GM21576 (cell line): ENCODE measurements at regions not wholly inside any gene's neighbourhood (a gene's known extent, or its start where the extent isn't known, plus 50 kb on each side); places are given as distances from the start of the nearest gene placed in this dataset.
"Not testable (repeated sequence)": the region's sequence is repeated elsewhere in the genome, so short reads cannot be mapped to it uniquely, and the experiment has no call there.

ENCODE experiments used
- ATAC-seq: cut with Tn5 transposase; IDR thresholded peaks from one replicate; pipeline ENCODE4 v1.9.1; 2021; ENCODE audit warnings: mild to moderate bottlenecking, moderate library complexity; ENCODE audit not compliant: unreplicated experiment

DNA sequence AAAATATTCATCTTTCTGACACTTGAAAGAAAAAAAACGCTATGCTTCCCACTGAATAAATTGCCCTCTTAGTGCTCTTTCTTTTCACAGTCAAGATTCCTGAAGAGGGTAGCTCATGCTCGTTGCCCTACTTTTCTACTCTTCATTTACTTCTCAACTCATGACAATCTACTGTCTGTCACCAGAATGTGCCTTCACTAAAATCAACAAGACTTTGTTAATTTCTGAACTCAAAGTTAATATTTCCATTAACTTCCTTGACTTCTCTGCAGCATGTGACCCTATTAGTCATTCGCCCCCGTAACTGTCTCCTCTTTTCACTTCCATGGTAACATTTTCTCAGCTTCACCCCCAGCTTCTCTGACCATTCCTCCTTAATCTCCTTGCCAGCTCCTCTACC, 98.9 kb upstream of the MAPRE2 start:
- ATAC-seq = no peak

GRCh38 chr18:34942975-34943374, 98.2 kb upstream of the MAPRE2 start:
- no peak for ATAC-seq

DNA sequence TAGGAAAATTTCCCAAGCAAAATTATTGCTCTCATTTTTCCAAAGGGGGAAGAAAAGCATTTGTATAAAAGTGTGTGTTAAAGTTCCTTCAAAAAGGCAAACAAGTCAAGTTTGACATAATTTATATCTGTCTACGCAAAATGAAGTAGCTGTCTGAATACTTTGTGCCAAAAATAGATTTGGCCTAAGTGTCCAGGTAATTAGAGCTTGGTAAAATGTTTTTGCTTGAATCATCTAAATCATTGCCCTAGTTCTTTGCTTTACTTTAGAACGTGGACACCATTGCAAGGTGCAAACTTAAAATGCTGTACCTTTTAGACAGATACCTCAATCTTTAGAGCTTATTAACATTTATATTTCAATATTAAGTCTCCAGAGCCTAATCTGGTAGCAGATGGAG, 97.6 kb upstream of the MAPRE2 start:
- no peak for ATAC-seq

DNA sequence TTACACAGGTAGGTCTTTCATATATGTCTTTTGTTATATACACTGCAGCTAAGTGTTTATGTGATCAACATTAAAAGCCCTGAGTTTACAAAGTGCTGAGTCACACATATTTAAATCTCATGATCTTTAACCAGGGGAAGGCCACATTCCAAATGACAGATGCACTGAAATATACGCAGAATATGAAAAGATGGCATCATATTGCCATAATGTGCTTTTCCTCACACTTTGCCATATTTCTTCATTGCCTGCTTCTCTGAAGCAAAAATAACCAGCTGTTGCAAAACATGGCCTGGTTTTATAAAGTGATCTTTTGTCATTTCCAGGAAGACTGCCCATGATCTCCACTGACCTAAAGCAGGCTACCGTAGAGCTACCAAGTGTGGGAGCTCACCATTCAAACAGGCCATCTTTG, 93.5 kb upstream of the MAPRE2 start:
- no peak for ATAC-seq

- ATAC-seq = no peak
Measured at GRCh38 chr18:34951625-34952379, 89.4 kb upstream of the MAPRE2 start.

DNA sequence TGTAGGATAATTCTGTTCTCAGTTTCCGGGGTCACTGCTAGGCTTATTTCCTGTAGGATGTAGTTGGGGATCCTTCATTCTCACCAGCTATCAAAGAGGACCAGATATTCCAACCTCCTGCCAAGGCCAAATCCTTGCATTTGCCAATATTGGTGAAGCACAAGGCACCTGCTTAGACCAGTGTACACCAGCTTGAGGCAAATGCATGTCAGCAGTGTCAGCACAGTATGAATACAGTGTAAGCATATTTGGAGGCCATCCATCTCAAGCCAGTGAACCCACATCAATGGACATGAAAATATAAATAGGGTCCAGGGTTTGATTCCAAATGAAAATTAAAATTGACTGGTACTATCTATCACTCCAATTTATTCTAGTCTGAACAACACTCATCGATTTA, 88.0 kb upstream of the MAPRE2 start:
- no peak for ATAC-seq

DNA sequence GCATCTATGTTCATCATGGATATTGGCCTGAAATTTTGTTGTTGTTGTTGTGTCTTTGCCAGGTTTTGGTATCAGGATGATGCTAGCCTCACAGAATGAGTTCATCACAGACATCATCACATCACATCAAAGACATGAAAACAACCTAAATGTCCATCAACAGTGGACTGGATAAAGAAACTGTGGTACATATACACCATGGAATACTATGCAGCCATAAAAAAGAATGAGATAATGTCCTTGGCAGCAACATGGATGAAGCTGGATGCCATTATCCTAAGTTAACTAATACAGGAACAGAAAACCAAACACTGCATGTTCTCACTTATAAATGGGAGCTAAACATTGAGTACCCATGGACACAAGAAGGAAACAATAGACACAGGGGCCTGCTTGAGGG, 85.7 kb upstream of the MAPRE2 start:
- ATAC-seq = not testable (repeated sequence)

- ATAC-seq = no peak
Measured at GRCh38 chr18:34956663-34957062, 84.5 kb upstream of the MAPRE2 start.

- no peak for ATAC-seq
Measured at GRCh38 chr18:34957119-34957863, 83.9 kb upstream of the MAPRE2 start.

GRCh38 chr18:34957864-34958259, 83.4 kb upstream of the MAPRE2 start:
- ATAC-seq = no peak

- ATAC-seq = no peak
Measured at GRCh38 chr18:34959211-34959829, 81.9 kb upstream of the MAPRE2 start.

DNA sequence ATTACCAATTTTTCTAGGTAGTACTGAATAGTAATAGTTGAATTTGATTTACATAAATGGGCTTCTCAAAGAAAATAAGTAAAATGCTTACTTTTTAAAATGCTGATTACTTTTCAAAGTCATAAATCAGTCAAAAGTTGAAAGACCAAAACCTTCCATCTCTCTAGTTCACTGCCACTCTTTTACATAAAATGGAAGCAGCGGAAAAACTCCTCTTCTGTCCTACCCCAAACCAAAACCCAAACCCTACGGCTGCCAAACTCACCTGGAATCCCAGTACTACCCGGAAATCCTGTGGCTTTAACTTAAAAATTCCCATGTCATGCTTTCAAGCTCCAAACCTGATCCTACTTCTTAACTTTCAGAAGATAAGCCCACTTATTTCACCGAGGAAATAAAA, 81.2 kb upstream of the MAPRE2 start:
- no peak for ATAC-seq

DNA sequence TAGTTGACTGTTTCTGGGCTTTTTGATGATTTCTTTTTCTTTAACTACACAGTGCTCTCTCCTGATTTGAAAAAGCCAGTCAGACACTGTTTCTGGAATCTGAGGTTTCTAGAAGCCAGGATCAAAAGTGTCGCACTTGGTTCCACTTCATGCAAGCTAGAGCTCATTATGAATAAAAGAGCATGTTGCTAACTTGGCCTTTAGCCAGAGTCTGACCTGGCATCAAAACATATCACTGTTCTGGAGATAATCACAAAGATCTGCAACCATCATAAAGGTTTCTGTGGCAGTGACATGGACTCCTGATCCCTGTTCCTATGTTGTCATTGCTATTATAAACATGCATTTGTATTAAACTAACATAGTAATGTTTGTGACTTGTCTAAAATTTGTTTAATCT, 76.1 kb upstream of the MAPRE2 start:
- no peak for ATAC-seq

- no peak for ATAC-seq
Measured at GRCh38 chr18:34965566-34965965, 75.6 kb upstream of the MAPRE2 start.

GRCh38 chr18:34970106-34970505, 71.1 kb upstream of the MAPRE2 start:
- ATAC-seq = no peak

DNA sequence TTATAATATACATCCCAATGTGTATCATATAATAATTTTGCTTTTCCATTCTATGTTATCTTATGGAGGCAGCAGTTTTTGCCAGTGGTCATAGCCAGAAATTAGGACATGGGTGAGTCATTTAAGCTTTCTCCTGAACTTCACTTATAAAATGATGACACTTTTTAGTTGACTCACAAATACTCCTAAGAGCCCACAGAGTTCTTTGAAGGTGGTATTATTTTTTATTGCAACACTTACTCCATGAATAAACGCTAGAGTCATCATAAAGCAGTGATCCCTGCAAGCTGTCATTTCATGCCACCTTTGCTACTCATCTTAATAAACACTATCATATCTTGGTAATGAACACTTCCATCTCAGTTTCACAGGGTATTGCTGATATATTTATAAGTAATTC, 69.9 kb upstream of the MAPRE2 start:
- ATAC-seq = no peak

DNA sequence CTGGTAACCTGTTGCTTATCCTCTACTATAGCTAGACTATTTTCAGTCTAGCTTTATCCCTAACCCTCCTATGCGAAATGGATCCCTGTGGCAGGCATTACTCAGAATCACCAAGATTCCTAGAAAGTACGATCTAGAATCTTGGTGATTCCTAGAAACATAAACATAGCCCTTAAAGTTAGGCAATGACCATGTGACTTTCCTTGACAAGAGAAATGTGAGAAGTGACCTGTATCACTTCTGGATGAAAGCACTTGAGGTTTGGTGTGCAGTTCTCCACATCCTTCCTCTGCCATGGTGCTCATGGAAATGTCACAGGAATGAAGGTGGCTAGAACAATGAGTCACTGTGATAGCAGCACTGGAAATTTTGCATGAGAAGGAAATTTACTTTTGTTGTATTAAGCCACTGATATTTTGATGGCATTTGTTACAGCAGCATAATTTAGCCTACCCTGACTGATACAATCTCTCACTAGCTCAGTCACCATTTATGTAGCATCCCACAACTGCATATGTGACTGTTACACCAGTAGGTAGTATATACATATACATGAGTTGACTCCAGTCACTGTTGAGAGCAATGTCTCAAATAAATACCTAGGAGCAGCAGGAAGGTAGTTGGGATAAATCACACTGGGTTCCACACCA, 68.3 kb upstream of the MAPRE2 start:
- no peak for ATAC-seq

- no peak for ATAC-seq
Measured at GRCh38 chr18:34976123-34976522, 65.1 kb upstream of the MAPRE2 start.

GRCh38 chr18:34976534-34976898, 64.7 kb upstream of the MAPRE2 start:
- ATAC-seq = no peak

DNA sequence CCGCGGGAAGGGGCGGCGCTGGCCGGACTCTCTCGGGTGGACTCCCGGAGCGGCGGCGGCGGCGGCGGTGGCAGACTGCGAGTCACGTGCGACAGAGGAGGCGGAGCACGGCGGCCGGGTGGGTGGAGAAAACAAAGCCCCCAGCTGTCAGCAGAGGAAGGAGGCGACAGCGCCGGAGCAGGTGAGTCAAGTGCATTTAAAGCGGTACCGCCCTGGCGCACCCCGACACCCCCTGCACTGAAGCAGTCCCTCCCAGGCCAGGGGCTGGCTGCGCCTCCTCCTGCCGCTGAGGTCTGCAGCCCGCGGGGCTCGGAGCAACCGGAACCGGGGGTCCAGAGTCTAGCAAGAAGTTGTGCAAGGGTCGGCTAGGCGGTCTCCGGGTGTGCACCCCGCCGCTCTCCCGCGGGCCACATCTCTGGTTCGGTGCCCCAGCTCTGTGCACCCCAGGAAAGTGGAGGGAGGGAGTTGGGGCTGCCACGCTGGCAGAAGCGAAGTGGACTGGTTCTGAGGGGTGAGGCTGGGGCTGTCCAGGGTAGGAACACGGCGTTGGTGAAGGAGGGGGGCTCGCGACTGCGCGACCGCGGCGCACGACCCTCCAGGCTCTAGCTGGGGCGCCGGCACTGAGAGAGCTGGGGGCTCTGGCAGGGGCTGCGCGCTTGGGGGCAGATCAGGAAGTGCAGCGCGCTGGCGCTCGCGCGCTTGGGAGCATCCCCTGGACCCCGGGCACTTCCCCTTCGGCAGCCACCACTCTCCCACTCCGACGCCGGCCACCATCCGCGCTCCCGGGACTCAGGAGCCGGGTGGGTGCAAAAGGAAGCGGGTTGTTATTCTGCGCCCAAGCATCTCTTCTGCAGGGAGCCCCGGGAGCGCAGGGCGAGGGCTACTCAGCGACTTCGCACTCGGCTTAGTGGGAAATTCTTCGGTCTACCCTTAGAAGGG, 64.0 kb upstream of the MAPRE2 start:
- peak; percentile 65 for ATAC-seq
